Renal cortex interstitium (tissue), 11 donors: ENCODE measurements at regions not wholly inside any gene's neighbourhood (a gene's known extent, or its start where the extent isn't known, plus 50 kb on each side); places are given as distances from the start of the nearest gene placed in this dataset.
A peak's percentile ranks its signal among the peaks of the same experiment; 100 is the strongest.
"Not testable (repeated sequence)": the region's sequence is repeated elsewhere in the genome, so short reads cannot be mapped to it uniquely, and the experiment has no call there.

ENCODE experiments used
- DNase-seq, 11 donors: peaks; one replicate each; pipeline ENCODE4 v3.0.0-alpha.2; 2013; ENCODE audit warnings: low read depth in 9 of 11, low spot score in 4 of 11; ENCODE audit errors: extremely low read depth in 1 of 11

DNA sequence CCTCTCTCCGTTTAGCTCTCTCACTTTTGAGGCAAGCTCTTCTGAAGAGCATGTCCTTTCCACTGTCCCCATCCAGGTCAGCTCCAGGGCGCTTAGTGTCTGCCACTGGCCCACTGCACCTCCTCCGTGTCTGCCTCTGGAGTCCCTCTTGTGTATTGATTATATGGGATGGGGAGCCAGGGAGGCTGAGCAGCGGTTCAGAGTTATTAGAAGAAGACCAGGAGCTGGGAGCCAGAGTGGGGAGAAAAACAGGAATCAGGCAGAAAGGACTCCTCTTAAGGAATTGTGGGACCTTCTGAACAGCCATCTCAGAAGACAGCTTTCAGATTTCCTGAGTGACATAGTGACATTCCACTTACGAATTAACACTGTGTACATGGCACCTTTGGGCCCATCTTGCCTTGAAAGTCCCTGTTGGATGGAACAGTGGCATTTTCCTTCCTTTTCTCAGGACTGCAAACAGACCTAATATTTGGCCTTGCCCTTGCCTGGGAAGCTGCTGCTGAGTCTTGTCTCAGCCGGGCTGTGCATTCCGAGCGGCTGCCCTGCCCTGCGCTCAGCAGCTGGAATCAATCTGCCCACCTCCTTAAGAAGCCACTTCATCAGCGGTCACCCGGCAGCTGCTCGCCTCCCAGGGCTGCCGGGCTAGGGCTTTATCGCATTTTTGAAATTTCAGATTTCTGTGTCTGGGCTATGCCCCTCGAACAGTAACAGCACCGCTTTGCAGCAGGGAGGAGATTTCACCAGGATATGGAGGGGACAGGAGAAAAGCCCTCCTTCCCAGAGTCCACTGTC lies 81.1 kb upstream of the PRKG1 start:
- DNase-seq, result peak in 6 of 11 donors; percentile 30 to 49 (median 46)

GRCh38 chr10:50993771-50994251 lies 80.5 kb upstream of the PRKG1 start:
- peak in 5 of 11 donors; percentile 42 to 65 (median 51) for DNase-seq

DNA sequence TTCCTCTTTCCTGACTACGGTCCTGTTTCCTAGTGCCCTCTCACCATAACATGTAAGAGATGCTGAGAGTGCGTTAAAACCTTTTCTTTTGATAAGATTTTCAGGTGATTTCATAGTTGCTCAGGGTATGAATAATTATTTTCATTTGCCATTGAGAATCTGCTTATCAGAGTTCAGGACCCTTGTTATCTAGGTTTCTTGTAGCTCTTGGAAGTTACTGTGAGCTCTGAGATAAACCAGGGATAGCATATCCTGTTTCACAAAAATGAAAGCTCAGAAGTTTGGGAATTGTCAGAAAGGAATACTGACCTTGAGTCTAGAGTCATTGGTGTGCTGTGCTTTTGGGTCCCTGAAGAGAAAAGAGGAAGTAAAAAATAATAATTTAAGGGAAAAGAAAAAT lies 76.8 kb upstream of the PRKG1 start:
- DNase-seq, result no peak

DNA sequence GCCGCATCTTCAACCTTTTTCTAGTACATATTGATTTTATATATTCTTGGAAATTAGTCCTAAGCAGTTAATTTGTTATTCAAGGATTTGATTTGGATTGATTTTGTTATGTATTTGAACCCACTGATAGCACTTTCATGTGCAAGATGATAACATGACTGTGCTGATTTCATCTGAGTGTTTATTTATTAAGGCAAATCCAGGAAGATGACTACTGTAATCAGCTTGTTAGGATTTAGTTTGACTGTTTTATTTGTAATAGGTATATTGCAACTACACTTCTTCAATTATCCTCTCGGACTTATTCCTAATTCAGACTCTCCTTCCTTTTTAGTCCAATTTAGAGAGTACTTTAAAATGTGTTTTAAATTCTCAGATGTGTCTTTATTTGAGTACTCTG lies 75.1 kb upstream of the PRKG1 start:
- DNase-seq, result no peak

GRCh38 chr10:51000164-51000563 lies 74.1 kb upstream of the PRKG1 start:
- no peak for DNase-seq

GRCh38 chr10:51000976-51001375 lies 73.3 kb upstream of the PRKG1 start:
- no peak for DNase-seq

GRCh38 chr10:51001587-51001986 lies 72.7 kb upstream of the PRKG1 start:
- peak in 4 of 11 donors; percentile 32 to 48 (median 42) for DNase-seq

- DNase-seq, result no peak
These were observed 71.8 kb upstream of the PRKG1 start for GRCh38 chr10:51002469-51002868.

GRCh38 chr10:51004776-51005175 lies 69.5 kb upstream of the PRKG1 start:
- no peak for DNase-seq

DNA sequence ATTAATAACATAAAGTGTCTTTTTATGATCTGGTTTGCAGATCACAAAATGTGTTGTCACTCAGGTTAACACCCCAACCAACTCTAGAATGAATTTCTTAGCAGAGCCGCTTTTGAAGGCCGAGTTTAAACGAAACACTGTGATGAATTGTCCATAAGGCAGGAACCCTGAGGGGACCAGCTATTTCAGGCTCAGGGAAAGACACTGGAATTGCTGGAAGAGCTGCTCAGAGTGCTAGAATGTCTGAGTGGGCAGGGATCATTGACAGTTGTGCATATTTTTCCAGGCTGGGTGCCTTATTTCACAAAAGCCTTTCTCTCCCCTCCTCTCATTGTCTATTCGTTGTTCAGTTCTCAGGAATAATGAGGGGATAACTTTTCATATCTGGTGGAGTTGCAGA lies 68.7 kb upstream of the PRKG1 start:
- DNase-seq, result no peak

DNA sequence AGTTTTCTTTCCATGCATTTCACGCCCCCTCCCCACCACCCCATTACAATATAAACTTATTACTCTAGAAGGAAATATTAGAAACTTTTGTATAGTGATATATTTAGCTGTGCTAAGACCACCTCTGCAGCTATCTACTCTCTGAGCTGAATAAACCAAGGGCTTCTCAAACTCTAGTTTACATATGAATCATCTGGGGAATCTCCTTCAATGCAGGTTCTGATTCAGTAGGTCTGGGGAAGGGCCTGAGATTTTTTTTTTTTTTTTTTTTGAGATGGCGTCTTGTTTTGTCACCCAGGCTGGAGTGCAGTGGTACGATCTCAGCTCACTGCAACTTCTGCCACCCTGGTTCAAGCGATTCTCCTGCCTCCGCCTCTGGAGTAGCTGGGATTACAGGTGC lies 67.6 kb upstream of the PRKG1 start:
- DNase-seq, result no peak

DNA sequence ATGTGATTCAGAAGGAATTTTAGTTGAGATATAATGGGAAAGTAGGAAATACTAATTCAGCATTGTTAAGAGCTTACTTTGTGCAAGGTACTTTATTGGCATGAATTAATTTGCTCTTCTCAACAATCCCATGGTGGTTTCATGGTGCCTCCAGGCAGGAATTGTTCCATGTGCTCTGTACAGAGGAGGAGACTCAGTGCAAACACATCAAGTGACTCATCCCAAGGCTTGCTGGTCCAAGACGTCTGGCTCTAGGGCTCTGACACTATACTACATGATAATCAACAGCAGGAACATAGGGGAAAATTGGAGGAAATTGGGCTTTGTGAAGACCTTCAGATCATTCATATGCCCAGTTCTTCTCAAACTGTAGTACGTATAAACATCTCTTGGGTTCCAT lies 66.5 kb upstream of the PRKG1 start:
- DNase-seq, result no peak

DNA sequence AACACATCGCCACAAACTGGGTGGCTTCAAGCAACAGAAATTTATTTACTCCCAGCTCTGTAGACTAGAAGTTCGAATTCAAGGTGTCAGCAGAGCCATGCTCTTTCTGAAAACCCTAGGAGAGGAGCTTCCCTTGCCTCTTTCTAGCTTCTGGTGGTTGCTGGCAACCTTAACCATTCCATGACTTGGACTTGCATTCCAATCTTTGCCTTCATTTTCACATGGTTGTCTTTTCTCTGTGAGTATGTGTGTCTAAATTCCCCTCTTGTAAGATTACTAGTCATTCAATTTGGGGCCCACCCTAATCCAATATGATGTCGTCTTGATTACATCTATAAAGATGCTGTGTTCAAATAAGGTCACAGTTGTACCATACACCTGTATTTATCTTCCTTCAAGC lies 65.9 kb upstream of the PRKG1 start:
- no peak for DNase-seq

GRCh38 chr10:51010977-51011376 lies 63.3 kb upstream of the PRKG1 start:
- peak in 3 of 11 donors; percentile 29 to 43 (median 33) for DNase-seq

GRCh38 chr10:51012073-51012472 lies 62.2 kb upstream of the PRKG1 start:
- DNase-seq, result no peak

- DNase-seq, result no peak
These were observed 59.5 kb upstream of the PRKG1 start for GRCh38 chr10:51014680-51015389.

- DNase-seq, result not testable (repeated sequence)
These were observed 58.9 kb upstream of the PRKG1 start for GRCh38 chr10:51015390-51015754.

GRCh38 chr10:51020200-51020599 lies 54.1 kb upstream of the PRKG1 start:
- DNase-seq, result no peak

- no peak for DNase-seq
These were observed 51.2 kb upstream of the PRKG1 start for GRCh38 chr10:51022933-51023585.

GRCh38 chr10:51023636-51024035 lies 50.7 kb upstream of the PRKG1 start:
- DNase-seq, result no peak
